Coronary artery (tissue), 2 donors: ENCODE measurements at regions not wholly inside any gene's neighbourhood (a gene's known extent, or its start where the extent isn't known, plus 50 kb on each side); places are given as distances from the start of the nearest gene placed in this dataset.

ENCODE experiments used
- DNase-seq: peaks from one replicate; pipeline ENCODE4 v3.0.0-alpha.2; 2017; ENCODE audit warnings: low spot score
- H3K27ac ChIP-seq, 2 donors: fragments of 200-600 bp; sonication (generic); one replicate each; pipeline ENCODE4 v1.5.1; 2016 to 2019
- H3K4me3 ChIP-seq: fragments of 200-600 bp; sonication (generic); 2 replicates; pipeline ENCODE4 v1.5.1; 2016; ENCODE audit warnings: mild to moderate bottlenecking, moderate library complexity
- TF ChIP-seq, protein P1 (sequence below): fragments of 200-600 bp; sonication (generic); IDR thresholded peaks from one replicate; pipeline ENCODE4 v1.5.1; 2019; ENCODE audit warnings: antibody characterized with exemption

DNA sequence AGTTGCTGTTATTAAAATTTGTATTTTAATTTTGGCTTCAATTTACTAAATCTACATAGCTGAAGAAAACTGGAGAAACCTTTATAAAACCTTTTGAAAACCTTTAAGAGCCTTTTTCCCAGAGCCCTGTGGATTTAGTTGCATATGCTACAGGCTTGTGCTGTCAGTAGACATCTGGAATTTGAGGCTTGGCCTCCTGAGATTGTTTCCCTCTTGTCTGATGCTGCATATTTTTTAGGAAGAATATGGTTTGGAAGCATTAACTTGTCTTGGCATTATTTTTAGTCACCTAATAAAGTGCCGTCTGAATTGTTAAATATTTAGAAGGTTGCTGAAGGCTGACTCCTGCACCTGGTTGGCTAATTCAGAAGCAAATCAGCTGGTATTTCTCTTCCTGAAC, 369.4 kb downstream of the UTRN start:
- H3K4me3 ChIP-seq, result no peak overlapping the region
- TF ChIP-seq, protein P1, sequence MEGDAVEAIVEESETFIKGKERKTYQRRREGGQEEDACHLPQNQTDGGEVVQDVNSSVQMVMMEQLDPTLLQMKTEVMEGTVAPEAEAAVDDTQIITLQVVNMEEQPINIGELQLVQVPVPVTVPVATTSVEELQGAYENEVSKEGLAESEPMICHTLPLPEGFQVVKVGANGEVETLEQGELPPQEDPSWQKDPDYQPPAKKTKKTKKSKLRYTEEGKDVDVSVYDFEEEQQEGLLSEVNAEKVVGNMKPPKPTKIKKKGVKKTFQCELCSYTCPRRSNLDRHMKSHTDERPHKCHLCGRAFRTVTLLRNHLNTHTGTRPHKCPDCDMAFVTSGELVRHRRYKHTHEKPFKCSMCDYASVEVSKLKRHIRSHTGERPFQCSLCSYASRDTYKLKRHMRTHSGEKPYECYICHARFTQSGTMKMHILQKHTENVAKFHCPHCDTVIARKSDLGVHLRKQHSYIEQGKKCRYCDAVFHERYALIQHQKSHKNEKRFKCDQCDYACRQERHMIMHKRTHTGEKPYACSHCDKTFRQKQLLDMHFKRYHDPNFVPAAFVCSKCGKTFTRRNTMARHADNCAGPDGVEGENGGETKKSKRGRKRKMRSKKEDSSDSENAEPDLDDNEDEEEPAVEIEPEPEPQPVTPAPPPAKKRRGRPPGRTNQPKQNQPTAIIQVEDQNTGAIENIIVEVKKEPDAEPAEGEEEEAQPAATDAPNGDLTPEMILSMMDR, result no peak
- DNase-seq, result no peak
- H3K27ac ChIP-seq, result no peak overlapping the region

DNA sequence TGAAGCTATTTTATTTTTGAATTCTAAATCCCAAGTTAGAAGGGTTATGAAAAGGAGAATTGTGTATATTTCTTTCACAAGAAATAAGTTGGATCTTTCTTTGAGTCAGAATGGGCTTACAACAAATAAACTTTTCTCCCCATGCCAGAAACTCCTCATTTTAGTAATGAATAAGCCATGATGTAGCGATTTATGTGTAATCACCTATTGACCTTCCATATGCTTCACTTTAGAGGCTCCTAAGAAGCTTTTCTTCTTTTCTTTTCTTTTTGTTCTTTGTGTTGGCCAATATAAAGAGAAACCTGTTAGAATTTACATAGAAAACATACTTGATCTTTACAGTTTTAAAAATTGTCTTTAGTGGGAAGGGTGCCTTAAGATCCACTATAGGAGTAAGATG, 370.2 kb downstream of the UTRN start:
- TF ChIP-seq, protein P1, result no peak
- no peak overlapping the region for H3K4me3 ChIP-seq
- no peak for DNase-seq
- H3K27ac ChIP-seq, result no peak overlapping the region

DNA sequence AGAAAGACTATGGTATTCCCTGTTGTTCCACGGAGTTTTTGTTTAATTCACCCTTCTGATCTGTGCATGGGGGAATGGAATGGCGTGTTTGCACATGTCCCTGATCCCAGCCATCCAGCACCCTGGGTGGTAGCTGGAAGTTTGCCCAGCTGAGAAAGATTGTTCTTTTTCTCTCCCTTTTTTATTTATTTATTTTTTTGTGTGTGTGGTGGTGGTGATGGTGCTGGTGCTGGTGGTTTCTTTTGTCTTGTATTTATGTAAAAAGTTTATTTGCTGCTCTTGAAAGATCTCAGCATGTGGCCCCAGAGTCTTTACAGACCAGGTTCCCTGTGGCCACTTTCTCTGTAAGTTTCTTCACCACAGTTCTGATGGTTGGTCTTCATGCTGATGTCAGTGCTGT, 372.6 kb downstream of the UTRN start:
- H3K27ac ChIP-seq, result no peak overlapping the region

DNA sequence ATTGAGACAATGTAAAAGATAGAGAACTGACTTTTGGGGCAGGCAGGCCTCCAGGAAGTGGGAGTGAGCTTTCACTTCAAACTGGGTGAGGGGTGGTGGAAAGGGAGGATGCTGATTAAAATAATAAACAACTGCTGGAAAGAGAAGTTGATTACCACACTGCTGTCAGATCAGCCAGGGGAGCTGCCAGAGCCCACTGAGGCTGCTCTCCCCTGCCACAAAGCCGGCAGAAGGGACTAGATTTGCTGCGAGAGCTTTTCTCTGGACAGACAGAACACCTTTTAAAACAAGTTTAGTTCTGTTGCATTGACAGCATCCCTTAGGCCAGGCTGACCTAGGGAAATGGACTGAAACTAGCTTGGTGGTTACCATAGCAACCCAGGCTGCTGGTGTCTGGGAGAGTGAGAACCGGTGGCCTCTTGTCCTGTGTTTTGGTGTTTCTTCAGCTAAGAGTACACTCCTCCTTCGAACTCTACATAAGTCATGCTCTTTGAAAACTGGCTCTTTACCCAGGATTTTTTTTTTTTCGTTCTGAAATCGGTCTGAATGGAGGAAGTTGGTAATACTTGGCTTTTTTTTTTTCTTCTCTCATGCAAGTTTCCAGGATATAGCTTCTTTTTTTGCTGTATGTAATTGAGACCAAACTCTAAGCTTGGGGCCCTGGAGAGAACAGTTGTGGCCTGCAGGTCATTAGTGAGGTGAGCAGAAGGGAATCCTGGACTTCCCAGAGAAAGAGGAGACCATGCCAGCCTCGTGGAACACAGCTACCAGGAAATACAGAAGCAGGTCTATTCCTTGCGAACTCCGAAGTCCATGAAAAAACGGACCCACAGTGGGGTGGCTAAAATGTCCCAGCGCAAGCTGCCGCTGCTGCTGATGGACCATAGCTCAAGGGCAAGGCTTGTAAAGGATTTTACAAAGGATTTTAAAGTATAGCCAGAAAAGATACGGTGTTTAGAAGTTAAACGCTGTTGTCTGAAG, 374.4 kb downstream of the UTRN start:
- TF ChIP-seq, protein P1, result no peak
- Histone ChIP-seq H3K4me3 (no peak overlapping the region), H3K27ac (peak overlapping the region in 1 of 2 donors; percentile 15)
- DNase-seq, result no peak

More for the DNA sequence above, 372.6 kb downstream of the UTRN start:
- TF ChIP-seq, protein P1, result no peak
- no peak overlapping the region for H3K4me3 ChIP-seq
- no peak for DNase-seq

DNA sequence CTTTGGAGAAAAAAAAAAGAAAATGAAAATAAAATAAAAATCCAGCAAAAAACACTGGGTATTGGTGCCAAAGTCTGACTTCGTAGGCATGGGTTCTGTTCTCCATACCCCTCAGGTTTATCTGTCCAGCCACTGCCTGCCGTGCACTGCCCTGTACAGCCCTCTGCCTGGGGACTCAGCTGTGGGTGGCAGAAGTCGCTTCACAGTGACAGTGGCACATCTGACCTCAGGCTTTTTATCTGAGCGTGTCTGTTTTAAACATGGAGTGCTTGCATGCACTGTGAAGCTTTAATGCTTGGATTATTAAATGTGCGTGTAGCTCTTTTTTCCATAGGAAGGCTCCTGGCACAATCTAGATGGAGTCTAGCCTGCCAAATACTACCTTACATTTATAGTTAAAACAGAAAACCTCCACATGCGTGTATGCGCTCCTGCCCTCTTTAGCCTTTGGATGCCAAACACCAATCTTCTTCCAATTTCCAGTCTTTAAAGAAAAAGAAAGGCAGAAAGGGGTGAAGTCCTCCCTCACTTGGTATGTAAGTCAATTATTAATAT, 375.5 kb downstream of the UTRN start:
- H3K4me3 ChIP-seq, result no peak overlapping the region
- no peak overlapping the region for H3K27ac ChIP-seq
- TF ChIP-seq, protein P1, result no peak
- no peak for DNase-seq

DNA sequence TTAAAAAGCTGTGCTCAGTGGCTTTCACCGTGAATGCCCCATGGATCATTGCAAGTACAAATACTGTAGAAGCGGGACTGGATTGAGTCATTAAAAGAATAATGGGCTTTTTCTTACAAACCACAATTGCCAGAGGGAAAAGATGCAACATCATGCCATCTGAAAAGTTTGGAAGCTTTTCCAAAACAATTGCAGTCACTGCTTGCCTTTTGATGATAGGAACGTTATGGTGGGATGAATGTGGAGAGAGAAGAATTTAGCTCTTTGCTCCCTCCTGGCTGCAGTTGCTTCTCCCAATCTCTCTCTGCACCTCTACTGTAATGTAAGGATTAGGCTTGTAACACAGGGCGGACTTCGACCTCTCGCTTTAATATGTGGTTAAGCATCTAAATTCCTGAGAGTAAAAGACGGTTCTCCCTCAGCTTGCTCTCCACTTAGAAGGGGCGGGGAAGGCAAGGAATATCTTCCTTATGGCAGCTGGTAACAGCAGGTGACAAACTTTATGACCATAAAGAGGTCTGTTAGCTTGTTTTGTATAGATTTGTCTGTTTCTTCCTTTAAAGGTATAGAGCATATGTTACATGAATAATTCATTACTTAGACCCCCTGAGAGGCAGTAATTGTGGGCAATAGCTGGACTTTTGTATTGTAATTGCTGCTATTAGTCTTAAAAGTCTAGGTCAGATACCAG, 376.1 kb downstream of the UTRN start:
- H3K4me3 ChIP-seq, result no peak overlapping the region
- H3K27ac ChIP-seq, result no peak overlapping the region
- TF ChIP-seq, protein P1, result no peak
- DNase-seq, result no peak
